Kidney glomerular epithelial cell (primary cell): ENCODE measurements at regions not wholly inside any gene's neighbourhood (a gene's known extent, or its start where the extent isn't known, plus 50 kb on each side); places are given as distances from the start of the nearest gene placed in this dataset.

Experiments used
- DNase-seq: peaks from one replicate; lab custom pipeline; 2025; lab: John Stamatoyannopoulos, UW

DNA sequence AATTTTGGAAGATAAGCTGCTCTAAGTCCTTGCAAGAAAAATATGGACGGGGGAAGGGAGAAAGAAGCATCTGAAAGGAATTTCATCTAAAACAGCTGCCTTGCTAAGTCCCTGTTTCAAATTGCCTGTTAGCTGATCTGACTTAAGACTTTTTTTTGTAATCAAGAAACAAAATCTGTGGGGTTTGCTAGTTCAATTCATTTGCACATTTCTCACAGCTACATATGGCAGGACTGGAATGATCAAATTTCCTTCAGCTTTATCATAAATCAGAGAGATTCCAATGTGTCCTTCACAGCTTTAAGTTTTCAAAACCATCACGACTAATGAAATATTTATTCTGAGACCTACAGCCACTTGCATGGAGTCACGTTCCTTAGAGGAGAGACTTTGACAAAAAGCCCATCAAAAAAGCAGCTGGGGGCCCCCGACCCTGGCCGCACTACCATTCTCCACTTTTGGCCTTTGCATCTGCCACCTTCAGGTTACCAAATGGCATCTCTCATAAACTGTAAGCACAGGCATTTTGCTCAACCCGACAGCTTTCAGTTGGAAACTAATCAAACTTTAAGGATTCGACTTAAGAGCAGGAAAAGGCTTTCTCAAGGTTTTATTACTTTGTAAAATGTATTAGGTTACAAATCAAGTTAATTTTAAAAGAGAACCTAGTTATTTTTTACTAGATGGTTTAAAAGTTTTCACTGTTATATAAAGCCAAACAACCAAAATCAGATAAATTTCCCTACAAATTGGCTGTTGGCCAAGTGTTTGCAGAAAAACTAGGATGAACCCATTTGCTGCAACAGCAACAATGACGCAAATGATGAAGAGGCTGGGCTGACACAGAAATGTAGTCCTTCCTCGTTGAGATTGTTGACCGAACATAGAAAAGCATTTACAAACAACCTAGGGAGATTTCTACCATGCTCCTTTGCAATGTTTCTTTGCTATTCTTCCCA, 100.4 kb upstream of the RND3 start:
- no peak for DNase-seq

DNA sequence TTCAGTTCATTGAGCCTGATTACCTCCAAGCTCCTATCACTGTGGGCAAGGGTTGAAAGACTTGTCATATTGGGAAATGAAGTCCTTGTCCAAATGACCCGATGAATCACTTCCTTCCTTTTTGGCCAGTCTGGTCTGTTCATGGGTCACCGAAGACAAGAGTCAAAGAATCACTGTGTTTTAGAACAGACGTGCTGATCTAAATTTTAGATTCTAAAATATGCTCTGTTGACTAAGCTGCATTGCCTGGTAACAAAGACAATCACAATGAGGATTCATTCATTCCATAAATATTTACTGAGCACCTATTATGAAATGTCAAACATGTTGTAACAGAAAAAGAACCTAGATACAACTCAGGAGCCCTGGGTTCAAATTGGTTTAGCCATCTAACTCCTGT, 99.4 kb upstream of the RND3 start:
- DNase-seq, result no peak

DNA sequence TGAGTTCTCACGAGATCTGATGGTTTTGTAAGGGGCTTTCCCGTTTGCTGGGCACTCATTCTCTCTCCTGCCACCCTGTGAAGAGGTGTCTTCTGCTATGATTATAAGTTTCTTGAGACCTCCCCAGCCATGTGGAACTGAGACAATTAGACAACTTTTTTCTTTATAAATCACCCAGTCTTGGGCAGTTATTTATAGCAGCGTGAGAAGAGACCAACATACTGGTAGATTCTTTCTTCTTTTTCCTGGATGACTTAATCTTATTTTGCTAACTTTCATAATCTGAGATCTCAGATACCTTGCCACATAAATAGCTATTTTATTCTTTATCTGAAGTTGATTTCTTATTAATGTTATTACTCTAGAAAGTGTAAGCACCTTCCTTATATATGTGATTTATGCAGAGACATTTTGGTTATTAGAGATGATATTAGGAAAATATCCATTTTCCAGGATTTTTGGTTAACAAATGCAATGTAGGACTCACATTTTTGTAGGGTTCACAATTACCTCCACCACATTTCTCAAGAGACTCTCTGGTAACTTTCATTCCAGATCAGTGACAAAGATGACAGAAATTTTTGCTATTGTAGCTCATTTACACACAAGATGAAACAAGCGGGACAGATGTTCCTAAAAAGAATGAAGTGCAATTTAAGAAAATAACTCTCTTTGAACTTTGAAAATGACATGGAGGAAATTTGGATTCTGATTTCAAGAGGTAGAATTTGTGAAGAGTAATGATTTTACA, 97.9 kb upstream of the RND3 start:
- no peak for DNase-seq

DNA sequence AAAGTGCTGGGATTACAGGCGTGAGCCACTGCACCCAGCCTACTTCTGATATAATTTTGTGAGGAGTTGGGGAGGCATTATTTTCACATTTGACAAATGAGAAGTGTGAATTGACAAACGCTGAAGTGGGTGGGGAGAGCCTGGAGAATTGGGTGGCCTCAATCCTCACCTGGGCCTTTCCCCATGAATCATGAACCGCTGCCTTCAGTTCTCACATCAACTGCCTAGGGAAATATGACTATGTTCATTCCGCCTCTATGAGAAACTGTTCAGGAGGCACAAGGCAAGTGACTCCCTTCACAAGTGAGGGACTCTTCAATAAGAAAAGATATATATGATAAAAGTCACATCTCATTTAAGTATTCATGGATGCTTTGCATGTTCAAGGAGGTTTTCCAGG, 96.6 kb upstream of the RND3 start:
- DNase-seq, result no peak

DNA sequence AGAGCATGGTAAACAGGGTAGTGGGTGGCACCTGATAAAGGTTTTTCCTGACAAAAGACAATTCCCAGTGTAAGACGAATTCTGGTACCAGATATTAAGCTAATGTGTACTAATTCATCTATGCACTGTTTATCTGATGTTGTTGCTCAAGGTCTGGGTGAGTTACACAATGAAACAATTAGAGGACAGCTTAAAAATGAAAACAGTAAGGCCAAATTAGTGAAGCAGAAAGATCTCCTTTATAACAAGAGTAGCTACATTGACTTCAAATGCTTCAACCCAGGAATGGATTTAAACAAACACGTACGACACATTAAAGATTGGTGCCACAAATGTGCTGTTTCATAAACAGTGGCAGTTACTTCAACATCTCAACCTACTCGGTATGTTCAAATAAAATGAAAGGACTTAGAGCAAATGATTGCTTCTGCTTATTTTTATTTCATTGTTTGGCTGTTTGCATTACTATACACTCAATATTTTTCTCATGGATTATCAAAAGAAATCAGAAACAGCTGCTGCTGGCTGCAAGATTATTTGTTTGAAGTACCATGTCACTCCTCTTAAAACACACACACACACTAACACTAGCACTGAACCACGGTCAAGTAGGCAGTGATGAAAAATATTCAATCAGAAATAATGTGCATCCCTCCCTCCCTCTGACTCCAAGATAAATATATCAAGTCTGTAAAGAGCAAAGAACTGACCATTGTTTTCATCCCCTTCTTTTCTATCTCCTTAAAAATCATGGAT, 94.4 kb upstream of the RND3 start:
- DNase-seq, result no peak

DNA sequence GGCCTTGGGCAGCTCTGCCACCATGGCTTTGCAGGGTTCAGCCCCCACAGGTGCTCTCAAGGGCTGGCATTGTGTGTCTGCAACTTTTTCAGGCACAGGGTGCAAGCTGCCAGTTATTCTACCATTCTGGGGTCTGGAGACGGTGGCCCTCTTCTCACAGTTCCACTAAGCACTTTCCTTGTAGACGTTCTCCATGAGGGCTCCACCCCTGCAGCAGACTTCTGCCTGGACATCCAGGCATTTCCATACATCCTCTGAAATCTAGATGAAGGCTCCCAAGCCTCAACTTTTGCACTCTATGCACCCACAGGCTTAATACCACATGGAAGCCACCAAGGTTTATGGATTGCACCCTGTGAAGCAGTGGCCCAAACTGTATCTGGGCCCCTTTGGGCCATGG, 91.0 kb upstream of the RND3 start:
- DNase-seq, result no peak

DNA sequence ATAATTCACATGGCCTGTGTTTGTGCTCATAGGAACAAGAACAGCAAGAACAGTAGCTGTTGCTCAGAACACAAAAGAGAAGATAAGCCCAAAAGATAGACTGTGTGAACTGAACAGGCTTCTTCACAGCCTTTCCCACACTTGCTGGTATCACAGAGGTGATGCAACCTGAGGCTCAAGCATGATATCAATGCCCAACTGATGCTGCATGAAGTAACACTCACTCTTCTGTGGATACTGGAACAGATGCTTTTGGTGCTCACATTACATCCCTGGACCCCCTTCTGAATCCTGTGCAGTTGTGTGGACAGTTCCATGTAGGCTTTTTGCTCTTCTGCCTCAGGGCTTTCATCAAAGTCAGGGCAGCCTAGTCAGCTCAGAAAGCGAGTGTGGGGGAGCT, 88.4 kb upstream of the RND3 start:
- no peak for DNase-seq

DNA sequence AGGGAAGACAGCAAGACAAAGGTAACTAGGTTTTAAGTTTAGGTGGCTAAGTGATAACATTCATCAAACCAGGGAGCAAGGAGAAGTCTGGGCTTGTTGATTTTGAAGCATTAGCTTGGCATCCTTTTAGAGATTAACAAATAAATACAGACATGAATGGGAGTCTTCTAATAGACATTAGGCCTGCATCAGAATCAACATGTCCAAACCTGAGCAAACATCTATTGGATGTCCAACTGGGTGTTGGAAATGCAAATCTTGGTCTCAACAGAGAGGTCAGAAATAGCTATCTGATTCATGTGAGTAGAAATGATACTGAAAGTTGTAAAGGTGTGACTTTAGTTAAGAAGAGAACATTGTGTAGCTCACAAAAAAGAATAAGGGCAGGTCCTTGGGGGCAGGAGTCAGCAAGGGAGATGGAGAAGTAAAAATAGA, 85.5 kb upstream of the RND3 start:
- no peak for DNase-seq

DNA sequence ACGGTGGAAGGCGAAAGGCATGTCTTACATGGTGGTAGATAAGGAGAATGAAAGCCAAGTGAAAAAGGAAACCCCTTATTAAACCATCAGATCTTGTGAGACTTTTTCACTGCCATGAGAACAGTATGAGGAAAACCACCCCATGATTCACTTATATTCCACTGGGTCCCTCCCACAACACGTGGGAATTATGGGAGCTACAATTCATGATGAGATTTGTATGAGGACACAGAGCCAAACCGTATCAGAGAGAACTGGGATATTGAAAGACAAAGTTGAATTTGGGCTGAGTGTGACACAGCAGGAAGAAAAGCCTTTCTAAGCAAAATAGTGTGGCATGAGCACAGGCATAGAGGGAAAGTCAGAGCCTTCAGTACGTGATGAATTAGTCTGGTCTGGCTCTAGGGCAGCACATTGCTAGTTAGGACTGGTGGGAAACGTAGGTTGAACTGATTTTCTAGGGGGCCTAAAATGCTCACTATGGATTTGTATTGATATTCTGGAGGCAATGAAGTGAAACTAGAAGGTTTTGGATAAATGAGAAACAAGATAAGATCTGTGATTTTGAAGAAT, 84.8 kb upstream of the RND3 start:
- no peak for DNase-seq

DNA sequence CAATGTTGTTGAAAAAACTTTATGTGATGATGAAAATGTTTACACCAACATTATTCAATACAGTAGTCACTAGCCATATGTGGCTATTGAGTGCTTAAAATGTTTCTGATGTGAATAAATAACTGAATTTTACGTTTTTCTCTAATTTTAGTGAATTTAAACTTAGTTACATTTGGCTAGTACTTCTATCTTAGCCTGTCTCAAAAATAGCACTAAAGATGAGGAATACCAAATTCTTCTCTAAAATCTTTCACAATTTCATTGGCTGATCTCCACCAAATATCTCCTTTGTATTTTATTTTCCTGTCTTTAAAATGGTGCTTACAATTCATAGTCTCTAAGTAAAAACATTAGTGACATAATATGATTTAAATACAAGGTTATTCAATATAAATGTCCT, 83.7 kb upstream of the RND3 start:
- no peak for DNase-seq

DNA sequence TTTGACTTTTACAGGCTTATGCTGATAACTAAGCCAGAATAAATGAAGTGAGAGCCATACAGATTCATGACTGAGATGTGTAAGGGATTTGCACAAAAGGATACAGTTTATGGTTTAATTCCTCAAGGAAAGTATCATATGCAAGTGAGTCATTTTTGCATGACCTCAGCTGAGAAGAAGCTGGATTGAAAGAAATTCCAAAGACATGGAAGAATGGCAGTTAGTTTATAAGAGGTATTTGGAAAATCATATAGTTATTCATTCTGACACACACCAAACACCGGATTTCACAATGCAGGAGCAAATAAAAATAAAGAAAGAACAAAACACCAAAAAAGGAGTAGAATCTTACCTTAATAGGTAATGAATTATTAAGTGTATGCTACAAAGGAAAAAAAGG, 83.2 kb upstream of the RND3 start:
- DNase-seq, result peak; percentile 87

DNA sequence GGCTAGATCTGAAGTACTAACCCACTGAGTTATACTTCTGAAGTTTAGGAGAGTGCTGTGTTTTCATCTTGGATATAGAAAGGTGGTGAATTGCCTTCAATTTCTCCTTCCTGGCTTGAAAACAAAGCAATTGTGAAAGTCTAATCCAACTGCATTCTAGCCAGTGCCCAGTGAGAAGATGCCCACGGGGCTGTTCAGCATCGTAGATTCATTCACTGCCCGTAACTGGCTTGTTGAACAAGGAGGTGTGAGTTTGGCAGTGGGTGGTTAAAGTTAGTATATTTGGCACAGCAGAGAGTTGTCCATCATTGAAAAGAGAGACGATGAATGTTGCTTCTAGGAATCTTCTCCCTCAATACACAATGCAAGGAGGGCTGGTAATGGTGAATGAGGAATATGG, 82.3 kb upstream of the RND3 start:
- DNase-seq, result no peak

DNA sequence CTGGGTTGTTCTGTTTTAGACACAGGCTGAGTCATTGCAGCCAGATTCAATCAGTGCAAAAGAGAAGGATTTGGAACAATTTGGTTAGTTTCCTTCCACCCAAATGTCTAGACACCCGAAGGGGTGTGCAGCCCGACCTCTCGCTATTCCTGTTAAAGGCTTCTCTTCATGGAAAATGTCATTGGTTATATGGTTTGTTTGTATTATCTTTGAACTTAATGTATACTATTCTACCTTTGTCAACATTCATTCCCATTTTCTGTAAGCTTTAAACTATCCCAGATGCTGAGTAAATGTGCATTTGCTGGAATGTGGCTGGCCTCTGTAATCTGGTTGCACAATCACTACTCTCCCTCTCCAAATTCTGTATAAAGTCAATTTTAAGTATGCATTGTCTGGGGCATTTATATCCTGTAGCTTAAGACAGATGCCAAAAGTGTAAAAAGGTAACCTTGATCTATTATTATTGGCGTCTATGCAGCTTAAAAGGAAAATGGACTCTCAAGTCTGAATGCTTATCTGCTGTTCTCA, 80.4 kb upstream of the RND3 start:
- no peak for DNase-seq

DNA sequence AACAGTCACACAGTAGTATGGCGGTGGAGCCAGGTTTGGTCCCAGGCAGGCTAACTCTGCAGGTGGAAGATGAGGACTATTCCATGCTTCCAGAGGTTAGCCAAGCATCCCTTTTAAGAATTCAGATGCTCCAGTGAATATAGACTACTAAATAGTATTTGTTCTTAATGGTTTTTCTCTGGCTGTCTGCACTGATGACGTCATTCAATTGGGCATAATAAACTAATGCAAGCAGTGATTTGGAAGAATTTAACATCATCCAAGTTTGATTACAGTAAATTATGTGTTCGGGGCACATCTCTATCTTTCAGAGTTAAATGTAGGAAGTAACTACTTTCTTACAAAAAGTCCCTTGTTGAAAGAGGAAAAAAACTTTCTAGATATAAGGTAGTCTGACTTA, 78.8 kb upstream of the RND3 start:
- DNase-seq, result no peak

DNA sequence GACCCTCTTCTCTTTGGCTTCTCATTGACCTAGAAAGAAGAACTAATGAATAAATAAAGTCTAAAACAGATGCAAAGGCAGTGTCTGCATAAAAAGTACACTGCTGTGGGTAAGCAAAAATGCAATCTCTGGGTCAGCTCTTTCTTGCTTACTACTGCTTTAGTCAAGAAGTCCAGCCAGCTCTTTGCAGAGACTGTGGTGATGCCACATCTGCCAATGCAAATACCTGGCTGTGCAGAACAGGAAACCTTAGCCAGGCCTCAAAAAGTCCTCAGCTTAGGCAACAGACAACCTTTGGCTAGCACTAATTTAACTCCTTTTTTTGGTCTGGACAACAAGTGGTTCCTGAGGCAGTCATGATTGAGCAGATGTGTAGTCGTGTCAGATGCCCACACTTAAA, 73.6 kb upstream of the RND3 start:
- DNase-seq, result no peak

DNA sequence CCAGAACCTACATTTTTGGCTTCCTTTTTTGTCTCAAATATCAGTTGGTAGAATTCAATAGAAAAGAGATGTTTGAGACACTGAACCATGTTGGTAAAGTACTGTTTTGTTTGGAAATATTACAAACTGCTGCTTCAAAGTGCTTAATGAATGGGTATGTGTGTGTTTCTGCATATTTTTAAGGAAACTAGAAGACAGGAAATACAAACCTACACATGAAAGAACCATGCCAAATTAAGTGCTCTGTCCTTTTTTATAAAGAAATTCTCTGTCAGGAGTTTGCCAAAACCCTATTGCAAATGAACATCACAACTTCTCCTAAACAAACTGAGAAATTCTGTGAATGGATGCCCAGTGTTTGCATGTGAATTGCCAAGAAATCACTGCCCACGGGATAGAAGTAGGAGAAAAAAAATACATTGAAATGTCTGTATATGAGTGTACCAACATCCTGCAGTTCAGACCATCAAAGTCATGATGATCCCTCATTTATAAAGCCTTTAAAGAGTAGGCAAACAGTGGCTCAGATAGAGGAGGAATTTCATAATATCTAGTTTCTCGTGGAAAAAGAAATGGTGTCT, 69.6 kb upstream of the RND3 start:
- DNase-seq, result no peak

DNA sequence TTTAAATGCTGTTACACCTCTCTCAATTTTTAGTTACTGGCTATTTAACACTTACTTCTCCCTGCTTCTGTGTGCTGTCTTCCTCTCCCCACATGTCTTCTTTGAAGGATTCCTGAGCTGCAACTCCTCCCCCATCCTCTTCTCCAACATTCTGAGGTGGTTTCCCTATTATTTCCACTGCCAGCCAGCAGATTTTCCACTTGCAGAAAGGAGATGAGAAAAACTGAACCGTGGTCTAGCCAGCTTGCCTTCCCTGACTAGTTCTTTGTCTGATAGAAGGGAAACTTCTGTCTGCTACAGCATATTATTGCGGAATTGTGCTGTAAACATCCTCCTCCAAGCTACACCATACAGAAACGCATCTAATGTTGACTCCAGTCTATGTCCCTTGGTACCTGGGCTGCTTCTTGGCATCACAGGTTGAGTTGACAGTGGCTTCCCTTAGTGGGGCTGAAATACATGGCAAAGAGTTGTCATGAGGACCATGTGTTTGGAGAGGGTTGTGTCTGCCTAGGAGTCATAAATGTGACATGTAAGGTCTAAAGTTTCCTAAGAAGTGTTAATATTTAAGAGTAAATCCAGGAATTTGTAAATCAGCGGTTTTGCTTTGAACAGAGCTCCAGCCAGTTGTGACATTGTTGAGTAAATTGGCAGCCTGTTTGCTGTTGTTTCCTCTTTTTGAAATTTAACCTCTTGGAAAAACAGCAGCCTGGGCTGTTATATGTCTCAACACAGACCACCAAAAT, 68.3 kb upstream of the RND3 start:
- DNase-seq, result no peak

DNA sequence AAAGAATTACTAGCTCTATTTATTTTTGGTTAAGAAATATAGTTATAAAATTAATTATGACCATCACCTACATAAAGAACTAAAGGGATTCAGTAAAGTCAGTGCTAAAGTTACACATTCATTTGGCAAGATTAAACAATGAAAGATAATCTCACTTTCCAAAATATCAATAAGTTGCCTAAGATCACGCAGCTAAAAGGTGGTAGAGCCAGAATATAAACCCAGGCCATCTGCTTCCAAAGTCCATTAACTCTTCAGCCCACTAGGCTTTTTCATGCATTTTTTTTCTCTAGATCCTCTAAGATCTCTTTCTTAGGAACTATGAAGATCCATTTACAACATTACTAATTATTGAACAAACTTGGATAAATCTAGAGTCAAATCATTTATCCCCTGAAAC, 66.6 kb upstream of the RND3 start:
- DNase-seq, result no peak

DNA sequence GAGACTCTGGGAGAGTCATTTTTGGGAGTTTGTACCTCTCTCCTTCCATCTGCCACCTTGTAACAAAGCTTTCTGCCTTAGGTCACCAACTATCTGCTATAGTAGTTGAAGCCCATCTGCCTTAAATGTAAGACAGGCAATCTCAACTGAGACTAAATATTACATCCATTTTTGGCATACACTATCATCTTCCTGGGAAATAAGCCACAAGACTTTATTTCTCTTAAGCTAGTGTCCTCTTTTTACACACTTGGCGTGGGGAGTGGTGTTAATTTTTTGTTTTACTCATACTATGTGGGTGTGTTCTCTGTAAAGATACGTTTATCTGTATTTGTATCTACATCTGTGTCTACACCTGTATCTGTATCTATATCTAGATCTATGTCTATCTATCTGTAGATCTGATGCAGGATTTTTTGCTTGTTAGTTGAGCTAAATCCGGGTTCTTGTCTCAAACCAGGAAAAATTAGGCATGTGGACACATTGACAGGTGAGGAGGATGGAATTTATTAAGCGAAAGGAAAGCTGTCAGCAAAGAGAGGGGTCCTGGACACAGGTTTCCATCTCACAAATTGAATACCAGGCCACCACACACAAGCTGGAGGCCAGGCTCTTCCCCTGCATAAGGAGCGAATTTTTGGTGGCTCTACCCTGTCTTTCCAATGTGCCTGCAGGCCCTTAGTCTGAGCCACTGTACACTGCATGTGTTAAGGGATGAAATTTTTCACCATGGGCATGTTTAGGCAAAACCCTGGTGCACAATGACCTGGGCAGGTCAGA, 64.8 kb upstream of the RND3 start:
- DNase-seq, result no peak

DNA sequence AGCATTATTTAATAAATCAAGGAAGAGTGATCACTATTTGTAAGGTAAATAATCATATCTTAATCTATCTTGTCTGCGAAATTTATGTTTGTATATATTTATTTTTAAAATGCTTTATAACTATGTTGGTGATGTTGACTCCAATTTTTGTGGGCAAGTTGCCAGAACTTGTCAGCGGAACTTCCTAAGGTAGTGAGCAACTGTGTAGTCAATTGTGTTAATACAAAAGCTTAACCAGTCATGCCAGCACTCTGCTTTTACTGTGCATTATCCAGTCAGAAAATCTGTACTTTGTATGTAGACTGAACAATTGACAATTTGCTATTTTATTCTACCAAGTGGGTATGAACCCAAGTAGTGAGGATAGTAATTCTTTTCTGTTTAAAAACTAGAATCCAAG, 61.9 kb upstream of the RND3 start:
- no peak for DNase-seq
